Uterus (tissue), 3 donors: ENCODE measurements at regions not wholly inside any gene's neighbourhood (a gene's known extent, or its start where the extent isn't known, plus 50 kb on each side); places are given as distances from the start of the nearest gene placed in this dataset. TPM values are rescaled to one million over a fixed set of nuclear protein-coding genes. Genes with fewer than 3 reads are reported as not detected.

Experiments used
- DNase-seq, 2 donors: peaks; one replicate each; pipeline ENCODE4 v3.0.0-alpha.2; 2019 to 2020
- H3K27ac ChIP-seq, 2 donors: fragments of 200-600 bp; sonication (generic); 1 replicate in 1 of 2; 2 replicates in 1 of 2; pipeline ENCODE4 v1.5.1; 2016 to 2018
- H3K27me3 ChIP-seq, 2 donors: fragments of 200-600 bp; sonication (generic); one replicate each; pipeline ENCODE4 v1.5.1; 2018 to 2019; ENCODE audit warnings: control low read depth in 1 of 2
- H3K36me3 ChIP-seq, 2 donors: fragments of 200-600 bp; sonication (generic); one replicate each; pipeline ENCODE4 v1.5.1; 2019; ENCODE audit warnings: control low read depth in 1 of 2
- H3K4me1 ChIP-seq, 2 donors: fragments of 200-600 bp; sonication (generic); one replicate each; pipeline ENCODE4 v1.5.1; 2018 to 2019; ENCODE audit warnings: control low read depth in 1 of 2
- H3K4me3 ChIP-seq, 2 donors: fragments of 200-600 bp; sonication (generic); 1 replicate in 1 of 2; 2 replicates in 1 of 2; pipeline ENCODE4 v1.5.1; 2018 to 2019; ENCODE audit warnings: mild to moderate bottlenecking in 1 of 2
- H3K9me3 ChIP-seq, 2 donors: fragments of 200-600 bp; sonication (generic); one replicate each; pipeline ENCODE4 v1.5.1; 2019; ENCODE audit warnings: control low read depth in 1 of 2
- CTCF ChIP-seq, 4 experiments: fragments of 200-600 bp in 2 of 4; fragments of 450-650 bp in 2 of 4; sonication (generic) in 2 of 4; IDR thresholded peaks; one replicate each; pipeline ENCODE4 v1.5.1; 2016 to 2019; ENCODE audit warnings: antibody characterized with exemption in 4 of 4, mild to moderate bottlenecking in 2 of 4, moderate library complexity in 1 of 4
- POLR2A ChIP-seq, 2 donors: fragments of 450-650 bp; IDR thresholded peaks; one replicate each; pipeline ENCODE4 v1.6.1; 2016; ENCODE audit warnings: antibody characterized with exemption in 2 of 2, mild to moderate bottlenecking in 1 of 2, moderate library complexity in 1 of 2
- intact Hi-C: fragments of 100-400 bp; cut with DNase I; formaldehyde crosslinking; loops from one replicate; pipeline ENCODE4 v1.15.1; 2023; ENCODE audit warnings: low total_unique reads
- small RNA-seq: library from RNA; depleted of rRNA; stranded (forward); fragments of <200 nt; gene quantifications from one replicate; pipeline ENCODE3, GENCODE V24; 2016
- donor health status: DM: yes; HTN: yes; CAD: no.

- no peak for DNase-seq
- intact Hi-C loops, result no loop called here
- Histone ChIP-seq H3K36me3 (no peaks in the 10 kb centered on the region), H3K4me1 (peaks cover 0 to 10% of the 10 kb centered on the region in 2 donors), H3K27ac (peak overlapping the region; percentile 98), H3K4me3 (peak overlapping the region; percentile 80 to 93), H3K27me3 (no peaks in the 10 kb centered on the region), H3K9me3 (no peaks in the 10 kb centered on the region)
- TF ChIP-seq CTCF (IDR thresholded peaks at IDR 0.05) (no peak), POLR2A (IDR thresholded peaks at IDR 0.05) (no peak)
These were observed 61.7 kb downstream of the FAM217A start for GRCh38 chr6:4017058-4017739.

- Histone ChIP-seq H3K4me1 (peaks cover 0 to 10% of the 10 kb centered on the region in 2 donors), H3K4me3 (peak overlapping the region; percentile 80 to 93), H3K27ac (peak overlapping the region; percentile 98), H3K27me3 (no peaks in the 10 kb centered on the region), H3K9me3 (no peaks in the 10 kb centered on the region), H3K36me3 (no peaks in the 10 kb centered on the region)
- no peak for TF ChIP-seq POLR2A (IDR thresholded peaks at IDR 0.05)
- TF ChIP-seq CTCF (IDR thresholded peaks at IDR 0.05), result no peak
- intact Hi-C loops, result no loop called here
- no peak for DNase-seq
These were observed 61.1 kb downstream of the FAM217A start for GRCh38 chr6:4017834-4018170.

GRCh38 chr6:4018171-4018923, 60.6 kb downstream of the FAM217A start:
- TF ChIP-seq CTCF (IDR thresholded peaks at IDR 0.05) (peak; percentile 34 to 62 (median 49)), POLR2A (IDR thresholded peaks at IDR 0.05) (peak; percentile 53 to 93)
- Histone ChIP-seq H3K36me3 (no peaks in the 10 kb centered on the region), H3K27me3 (no peaks in the 10 kb centered on the region), H3K4me3 (peak overlapping the region; percentile 80 to 93), H3K4me1 (peaks cover 0 to 10% of the 10 kb centered on the region in 2 donors), H3K9me3 (no peaks in the 10 kb centered on the region), H3K27ac (peak overlapping the region; percentile 98)
- DNase-seq, result peak; percentile 95
- intact Hi-C loops, result no loop called here

Small RNAs in the stretch of these regions (small RNA-seq; reads per million reads assigned to genes)
- gene AL590004.1, result not detected
